ENCODE measurements at regions not wholly inside any gene's neighbourhood (a gene's known extent, or its start where the extent isn't known, plus 50 kb on each side); places are given as distances from the start of the nearest gene placed in this dataset.

GRCh38 chr12:102763471-102763870, 153.6 kb downstream of the PAH start:
- Histone ChIP-seq H3K27ac (no peak overlapping the region), H3K27me3 (peaks cover 4% of the 10 kb centered on the region), H3K9me3 (no peaks in the 10 kb centered on the region), H3K36me3 (no peaks in the 10 kb centered on the region), H3K4me1 (no peaks in the 10 kb centered on the region), H3K4me3 (no peak overlapping the region)
- 43% methylated on average over 1 of the region's 1 CpG; no CpG with 5 or more reads in 1 of the 2 donors for WGBS, 2 donors (ENCODE audit: low coverage in 1 of 2)
- TF ChIP-seq POLR2A (IDR thresholded peaks at IDR 0.05) (no peak), EP300 (IDR thresholded peaks at IDR 0.05) (no peak), CTCF (IDR thresholded peaks at IDR 0.05) (no peak), POLR2AphosphoS5 (IDR thresholded peaks at IDR 0.05) (no peak)
- no peak for ATAC-seq

- ATAC-seq, result no peak
- Histone ChIP-seq H3K4me3 (no peak overlapping the region), H3K4me1 (no peaks in the 10 kb centered on the region), H3K9me3 (no peaks in the 10 kb centered on the region), H3K27me3 (peaks cover 4% of the 10 kb centered on the region), H3K36me3 (no peaks in the 10 kb centered on the region), H3K27ac (no peak overlapping the region)
- TF ChIP-seq CTCF (IDR thresholded peaks at IDR 0.05) (no peak), POLR2A (IDR thresholded peaks at IDR 0.05) (no peak), POLR2AphosphoS5 (IDR thresholded peaks at IDR 0.05) (no peak), EP300 (IDR thresholded peaks at IDR 0.05) (no peak)
- 43 to 52% methylated on average over 4 of the region's 4 CpGs for WGBS, 2 donors (ENCODE audit: low coverage in 1 of 2)
These were observed 154.0 kb downstream of the PAH start for GRCh38 chr12:102763061-102763460.

GRCh38 chr12:102760322-102760721, 156.7 kb downstream of the PAH start:
- Histone ChIP-seq H3K27ac (no peak overlapping the region), H3K4me3 (no peak overlapping the region), H3K36me3 (no peaks in the 10 kb centered on the region), H3K4me1 (peaks cover 0 to 8% (median 0%) of the 10 kb centered on the region in 3 donors), H3K9me3 (no peaks in the 10 kb centered on the region), H3K27me3 (peaks cover 4% of the 10 kb centered on the region)
- ATAC-seq, result no peak
- WGBS, 2 donors (ENCODE audit: low coverage in 1 of 2), result 67 to 96% methylated on average over 1 to 2 of the region's 2 CpGs
- TF ChIP-seq EP300 (IDR thresholded peaks at IDR 0.05) (no peak), POLR2AphosphoS5 (IDR thresholded peaks at IDR 0.05) (no peak)

GRCh38 chr12:102759466-102759865, 157.6 kb downstream of the PAH start:
- Histone ChIP-seq H3K36me3 (no peaks in the 10 kb centered on the region), H3K9me3 (no peaks in the 10 kb centered on the region), H3K4me1 (peaks cover 0 to 8% (median 0%) of the 10 kb centered on the region in 3 donors), H3K27me3 (peaks cover 4% of the 10 kb centered on the region), H3K4me3 (no peak overlapping the region), H3K27ac (no peak overlapping the region)
- no peak for TF ChIP-seq CTCF (IDR thresholded peaks at IDR 0.05)
- TF ChIP-seq EP300 (IDR thresholded peaks at IDR 0.05), result no peak
- no peak for TF ChIP-seq POLR2AphosphoS5 (IDR thresholded peaks at IDR 0.05)
- no peak for TF ChIP-seq POLR2A (IDR thresholded peaks at IDR 0.05)
- ATAC-seq, result no peak
- WGBS, 2 donors (ENCODE audit: low coverage in 1 of 2), result 15 to 64% methylated on average over 2 of the region's 2 CpGs

- Histone ChIP-seq H3K27ac (peak overlapping the region in 3 of 4 donors; percentile 29 to 54 (median 35)), H3K27me3 (peaks cover 4% of the 10 kb centered on the region), H3K36me3 (no peaks in the 10 kb centered on the region), H3K4me1 (peaks cover 0 to 8% (median 0%) of the 10 kb centered on the region in 3 donors), H3K9me3 (no peaks in the 10 kb centered on the region), H3K4me3 (no peak overlapping the region)
- TF ChIP-seq EP300 (IDR thresholded peaks at IDR 0.05), result no peak
- no peak for TF ChIP-seq CTCF (IDR thresholded peaks at IDR 0.05)
- no peak for TF ChIP-seq POLR2A (IDR thresholded peaks at IDR 0.05)
- TF ChIP-seq POLR2AphosphoS5 (IDR thresholded peaks at IDR 0.05), result no peak
- ATAC-seq, result no peak
- WGBS, 2 donors (ENCODE audit: low coverage in 1 of 2), result 33 to 63% methylated on average over 1 of the region's 1 CpG
These were observed 159.2 kb downstream of the PAH start for GRCh38 chr12:102757882-102758226.

Measured in gastroesophageal sphincter (tissue), 4 donors.